Activated CD8-positive, alpha-beta memory T cell treated with anti-CD3 and anti-CD28 coated beads for 4 hours (primary cell): ENCODE measurements at regions not wholly inside any gene's neighbourhood (a gene's known extent, or its start where the extent isn't known, plus 50 kb on each side); places are given as distances from the start of the nearest gene placed in this dataset.

Experiments
- DNase-seq, 2 donors: peaks; one replicate each; pipeline ENCODE4 v3.0.0-alpha.2; 2020; ENCODE audit warnings: low read depth in 2 of 2

GRCh38 chr6:110538416-110539160 lies 62.2 kb upstream of the SLC22A16 start:
- no peak for DNase-seq

GRCh38 chr6:110537208-110538123 lies 61.1 kb upstream of the SLC22A16 start:
- no peak for DNase-seq

- DNase-seq, result no peak
Observed at GRCh38 chr6:110534731-110535492, 58.5 kb upstream of the SLC22A16 start.

DNA sequence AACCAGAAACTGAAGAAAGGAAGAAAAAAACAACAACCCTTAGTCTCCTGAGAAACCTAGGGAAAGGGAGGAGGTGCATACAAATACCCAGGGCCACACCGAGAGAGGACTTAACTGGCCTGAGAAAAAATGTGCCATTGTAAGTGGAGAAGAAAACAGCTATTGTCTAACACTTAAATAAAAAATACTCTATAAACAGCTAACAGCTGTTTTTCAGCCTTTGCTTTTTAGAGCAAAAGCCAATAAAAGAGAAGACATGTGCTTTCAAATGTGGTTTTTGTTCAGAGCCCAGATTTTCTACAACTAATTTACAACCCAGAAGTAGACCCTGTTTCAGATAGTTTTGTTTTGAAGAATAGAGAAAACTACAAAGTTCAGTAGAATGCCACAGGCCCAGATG lies 56.0 kb upstream of the SLC22A16 start:
- DNase-seq, result no peak

- DNase-seq, result no peak
Observed at GRCh38 chr6:110530671-110531070, 54.3 kb upstream of the SLC22A16 start.

DNA sequence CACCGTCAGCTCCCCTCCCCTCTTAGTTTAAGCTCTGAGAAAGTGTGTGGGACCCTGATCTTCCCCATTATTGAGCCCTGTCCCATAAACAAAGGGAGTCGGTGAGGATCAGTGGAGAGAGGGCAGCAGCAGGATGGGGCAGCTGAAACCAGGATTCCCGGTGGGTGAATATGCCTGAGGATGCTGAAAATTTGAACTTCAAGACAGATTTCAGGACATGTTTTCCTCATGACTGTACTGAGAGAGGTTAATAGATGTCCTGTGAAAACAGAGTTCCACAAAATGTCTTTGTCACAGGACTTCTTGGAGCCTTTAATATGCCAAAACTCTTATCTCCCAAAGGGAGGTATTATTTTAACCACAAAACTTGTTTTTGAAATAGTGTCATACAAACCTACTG lies 53.5 kb upstream of the SLC22A16 start:
- DNase-seq, result no peak

DNA sequence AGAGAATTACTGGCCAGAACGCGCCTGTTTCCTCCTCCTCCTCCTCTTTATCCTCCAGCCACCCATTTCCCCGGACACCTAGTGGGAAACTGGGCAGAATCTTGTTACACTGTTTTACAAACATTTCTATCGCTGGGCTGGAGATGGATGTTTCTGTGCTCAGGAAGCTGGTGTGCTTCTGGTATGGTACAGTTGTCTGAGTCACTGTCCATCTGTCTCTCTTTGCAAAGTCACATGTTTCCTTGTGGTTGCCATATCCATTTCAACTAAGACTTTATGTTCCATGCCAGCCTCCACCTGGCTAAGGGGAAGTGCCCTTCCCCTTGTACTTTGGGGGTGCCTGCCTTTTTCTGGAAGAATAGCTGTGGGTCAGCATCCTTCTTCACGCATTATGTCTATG lies 52.9 kb upstream of the SLC22A16 start:
- no peak for DNase-seq

DNA sequence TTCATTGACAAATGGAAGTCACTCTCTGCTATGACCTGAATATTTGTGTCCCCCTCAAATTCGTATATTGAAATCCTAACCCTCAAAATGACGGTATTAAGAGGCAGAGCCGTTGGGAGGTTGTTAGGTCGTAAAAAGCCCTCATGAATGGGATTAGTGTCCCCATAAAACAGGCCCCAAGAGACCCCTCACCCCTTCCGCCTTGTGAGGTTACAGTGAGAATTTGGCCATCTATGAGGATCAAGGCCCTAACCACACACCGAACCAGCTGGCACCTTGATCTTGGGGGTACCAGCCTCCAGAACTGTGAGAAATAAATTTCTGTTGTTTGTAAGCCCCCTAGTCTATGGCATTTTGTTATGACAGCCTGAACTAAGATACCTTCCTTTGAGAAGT lies 52.5 kb upstream of the SLC22A16 start:
- no peak for DNase-seq

DNA sequence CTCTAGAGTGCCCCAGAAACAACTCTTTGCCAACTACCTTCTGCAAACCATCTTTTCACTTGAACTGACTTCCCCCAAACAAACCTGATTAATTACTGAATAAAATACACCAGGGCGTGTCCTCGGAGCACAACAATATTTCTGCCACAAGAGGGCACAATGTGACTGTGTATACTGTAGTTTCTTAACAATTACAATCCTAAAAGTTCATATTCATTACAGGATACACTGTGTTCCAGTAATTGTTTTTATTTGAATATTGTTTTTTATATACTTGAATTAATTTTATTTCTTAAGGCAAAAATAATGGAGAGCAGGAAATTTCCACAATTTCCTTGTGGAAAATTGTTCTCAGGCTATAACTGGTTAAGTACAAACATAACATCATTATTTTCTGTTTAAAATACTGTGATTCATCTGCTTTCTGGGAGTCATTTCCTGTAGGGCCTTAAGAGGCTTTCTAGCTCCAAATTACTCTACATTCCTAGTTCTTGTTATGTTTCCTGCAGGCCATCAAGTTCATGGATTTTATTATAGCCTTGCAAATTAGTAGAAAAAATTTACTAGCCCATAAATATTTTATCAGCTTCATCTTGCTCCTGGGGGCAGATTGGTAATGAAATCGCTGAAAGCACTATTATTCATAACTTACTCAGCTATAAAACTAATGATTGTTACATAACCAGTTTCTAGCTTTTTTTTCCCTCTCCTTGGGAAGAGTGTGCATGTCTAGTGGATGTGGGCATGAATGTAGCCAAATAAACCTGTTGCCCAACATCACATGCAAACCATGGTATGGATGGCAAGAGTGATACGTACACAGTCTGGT lies 51.9 kb upstream of the SLC22A16 start:
- DNase-seq, result peak; percentile 4 to 8

GRCh38 chr6:110527516-110527915 lies 51.1 kb upstream of the SLC22A16 start:
- no peak for DNase-seq

GRCh38 chr6:110526726-110527125 lies 50.3 kb upstream of the SLC22A16 start:
- no peak for DNase-seq
